GM12873 (cell line): ENCODE measurements at regions not wholly inside any gene's neighbourhood (a gene's known extent, or its start where the extent isn't known, plus 50 kb on each side); places are given as distances from the start of the nearest gene placed in this dataset.

Experiments used
- TF ChIP-seq, protein P1 (sequence below): IDR thresholded peaks from 2 replicates; pipeline ENCODE4 v1.5.1; 2012; ENCODE audit warnings: low read depth, mild to moderate bottlenecking, moderate library complexity, low read length, control low read depth; ENCODE audit not compliant: insufficient read depth; ENCODE audit errors: missing control alignments

DNA sequence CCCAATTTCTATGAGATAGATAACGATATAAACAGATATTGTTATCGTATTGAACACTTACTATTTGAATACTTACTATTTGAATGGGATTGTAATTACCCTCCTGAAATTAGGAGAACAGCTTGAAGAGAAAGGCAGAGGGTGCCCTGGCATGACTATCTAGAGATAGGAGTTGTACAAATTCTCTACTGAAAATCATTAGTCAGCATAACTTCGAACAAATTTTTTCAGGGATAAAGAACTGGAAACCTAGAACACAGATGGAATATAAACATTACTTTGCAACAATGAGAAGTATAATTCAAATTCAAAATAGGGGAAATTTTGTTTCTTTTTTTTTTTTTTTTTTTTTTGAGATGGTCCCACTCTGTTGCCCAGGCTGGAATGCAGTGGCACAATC, 1096.8 kb downstream of the C4orf33 start:
- TF ChIP-seq, protein P1, sequence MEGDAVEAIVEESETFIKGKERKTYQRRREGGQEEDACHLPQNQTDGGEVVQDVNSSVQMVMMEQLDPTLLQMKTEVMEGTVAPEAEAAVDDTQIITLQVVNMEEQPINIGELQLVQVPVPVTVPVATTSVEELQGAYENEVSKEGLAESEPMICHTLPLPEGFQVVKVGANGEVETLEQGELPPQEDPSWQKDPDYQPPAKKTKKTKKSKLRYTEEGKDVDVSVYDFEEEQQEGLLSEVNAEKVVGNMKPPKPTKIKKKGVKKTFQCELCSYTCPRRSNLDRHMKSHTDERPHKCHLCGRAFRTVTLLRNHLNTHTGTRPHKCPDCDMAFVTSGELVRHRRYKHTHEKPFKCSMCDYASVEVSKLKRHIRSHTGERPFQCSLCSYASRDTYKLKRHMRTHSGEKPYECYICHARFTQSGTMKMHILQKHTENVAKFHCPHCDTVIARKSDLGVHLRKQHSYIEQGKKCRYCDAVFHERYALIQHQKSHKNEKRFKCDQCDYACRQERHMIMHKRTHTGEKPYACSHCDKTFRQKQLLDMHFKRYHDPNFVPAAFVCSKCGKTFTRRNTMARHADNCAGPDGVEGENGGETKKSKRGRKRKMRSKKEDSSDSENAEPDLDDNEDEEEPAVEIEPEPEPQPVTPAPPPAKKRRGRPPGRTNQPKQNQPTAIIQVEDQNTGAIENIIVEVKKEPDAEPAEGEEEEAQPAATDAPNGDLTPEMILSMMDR = no peak

DNA sequence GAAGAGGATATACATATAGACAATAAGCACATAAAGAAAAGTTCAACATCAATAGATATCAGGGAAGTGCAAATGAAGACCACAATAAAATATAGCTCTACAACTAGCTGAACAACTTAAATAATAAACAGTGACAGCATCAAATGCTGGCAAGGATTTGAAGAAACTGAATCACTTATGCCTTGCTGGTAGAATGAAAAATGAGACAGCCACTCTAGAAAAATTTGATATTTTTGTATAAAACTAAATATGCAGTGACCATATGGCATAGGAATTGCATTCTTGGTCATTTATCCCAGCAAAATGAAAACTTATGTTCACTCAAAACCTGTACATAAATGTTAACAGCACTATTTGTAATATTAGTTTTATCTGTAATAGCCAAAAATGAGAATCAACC, 1102.0 kb downstream of the C4orf33 start:
- TF ChIP-seq, protein P1 = no peak

DNA sequence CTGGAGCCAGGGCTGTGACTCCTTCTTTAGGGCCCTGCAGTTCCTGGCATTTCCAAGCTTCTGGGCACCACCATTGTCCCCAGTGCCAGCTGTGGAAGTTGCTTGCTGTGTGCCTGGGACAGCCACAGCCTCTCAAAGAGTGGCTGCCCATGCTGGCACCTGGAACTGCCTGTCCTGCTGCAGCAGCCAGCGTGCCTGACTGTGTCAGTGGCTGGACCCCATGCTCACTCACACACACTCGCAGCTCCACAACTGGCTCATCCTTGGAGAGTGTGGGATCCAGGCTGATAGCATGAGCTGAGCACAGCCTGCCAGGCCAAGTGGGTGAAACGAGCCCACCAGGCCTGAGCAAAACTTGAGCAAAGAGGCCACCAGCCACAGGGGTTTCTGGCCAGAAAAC, 1107.6 kb downstream of the C4orf33 start:
- TF ChIP-seq, protein P1 = no peak

DNA sequence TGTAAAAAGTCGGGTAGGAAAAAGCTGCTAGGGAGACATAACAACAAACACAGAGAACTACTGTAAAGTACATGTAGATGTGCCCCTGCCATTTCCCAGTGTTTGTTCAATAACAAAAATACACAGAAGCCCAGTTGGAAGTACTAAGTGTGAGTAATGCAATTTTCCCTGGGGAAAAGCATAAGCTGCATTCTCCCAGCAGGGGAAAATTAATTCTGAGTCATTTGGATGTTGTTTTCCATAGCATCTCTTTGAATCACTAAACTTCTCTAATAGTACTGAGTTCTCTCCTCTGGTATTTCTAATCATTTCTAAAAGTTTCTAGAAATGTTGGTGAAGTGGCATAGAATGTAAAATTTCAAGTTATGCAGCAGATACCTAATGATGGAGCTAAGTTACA, 1114.9 kb downstream of the C4orf33 start:
- TF ChIP-seq, protein P1 = no peak

DNA sequence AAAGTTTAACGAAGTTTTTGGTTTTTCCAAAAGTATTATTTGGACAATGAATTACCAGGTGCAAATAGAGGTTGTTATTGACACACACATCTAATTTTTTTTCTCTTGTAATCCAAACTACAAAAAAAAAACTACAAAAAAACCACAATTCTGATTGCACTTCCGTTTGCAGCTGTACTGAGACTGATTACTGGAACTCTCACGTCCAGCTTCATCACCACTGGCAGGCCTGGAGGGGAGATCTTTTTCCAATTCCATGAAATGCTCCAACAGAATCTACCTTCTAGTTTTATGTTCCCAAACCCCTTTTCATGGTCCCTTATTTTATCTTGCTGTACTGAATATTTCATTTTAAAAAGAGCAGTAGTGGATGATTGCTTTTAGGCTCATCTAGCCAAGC, 1118.3 kb downstream of the C4orf33 start:
- TF ChIP-seq, protein P1 = no peak

DNA sequence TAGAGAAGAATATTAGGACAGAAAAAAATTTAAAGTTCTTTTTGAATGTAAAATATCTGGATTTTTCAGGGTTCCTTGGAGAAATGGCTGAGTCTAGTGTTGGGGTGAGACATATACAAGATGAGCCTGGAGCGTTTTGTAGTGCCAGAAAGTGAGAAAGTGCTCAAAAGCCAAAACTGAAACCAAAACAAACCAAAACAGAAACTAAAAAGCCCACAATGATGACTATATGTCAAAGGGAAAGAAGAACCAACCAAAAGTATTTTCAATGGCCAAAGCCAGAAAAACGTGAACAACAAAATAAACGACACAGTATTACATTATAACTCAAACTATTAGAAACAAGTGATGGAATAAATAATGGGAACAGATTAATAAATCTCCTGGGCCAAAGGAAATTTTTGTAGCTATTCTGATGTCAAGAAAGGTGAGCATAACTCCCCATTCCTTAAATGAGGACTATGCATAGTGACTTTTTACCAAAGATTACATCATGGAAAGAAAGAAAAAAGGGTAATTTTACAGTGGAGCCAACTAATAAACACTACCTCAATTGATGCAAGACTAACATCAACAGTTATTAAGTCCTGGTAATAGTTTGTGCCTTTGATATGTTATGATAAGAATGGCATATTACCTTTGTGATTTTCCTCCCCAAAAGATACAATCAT, 1137.6 kb downstream of the C4orf33 start:
- TF ChIP-seq, protein P1 = no peak

DNA sequence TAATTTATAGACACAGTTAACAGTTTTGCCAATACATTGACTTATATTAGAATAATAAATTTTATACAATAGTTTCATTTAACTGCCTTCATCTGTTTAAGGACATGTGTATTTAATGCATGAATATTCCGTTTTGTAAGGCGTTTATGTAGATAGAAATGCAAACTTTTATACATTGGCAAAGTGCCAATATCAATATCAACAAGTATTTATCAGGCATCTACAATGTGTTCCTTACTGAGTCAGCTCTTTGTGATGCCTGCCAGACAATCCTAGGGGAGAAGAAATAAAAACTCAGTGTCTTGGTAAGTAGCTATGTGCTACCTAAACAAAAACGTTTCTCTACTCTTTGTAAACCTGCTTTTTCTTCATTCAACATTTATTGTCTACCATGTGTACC, 1142.2 kb downstream of the C4orf33 start:
- TF ChIP-seq, protein P1 = no peak
